GM23248 (cell line): ENCODE measurements at regions not wholly inside any gene's neighbourhood (a gene's known extent, or its start where the extent isn't known, plus 50 kb on each side); places are given as distances from the start of the nearest gene placed in this dataset.

Experiments
- EZH2 ChIP-seq: fragments of 200-600 bp; sonication (generic); IDR thresholded peaks from 2 replicates; pipeline ENCODE4 v1.6.1; 2018; ENCODE audit warnings: antibody characterized with exemption, mild to moderate bottlenecking; ENCODE audit not compliant: insufficient read depth, poor library complexity, severe bottlenecking
- EZH2phosphoT487 ChIP-seq: fragments of 200-600 bp; sonication (generic); IDR thresholded peaks from 2 replicates; pipeline ENCODE4 v1.6.1; 2018; ENCODE audit warnings: antibody characterized with exemption, moderate library complexity, mild to moderate bottlenecking, low read depth; ENCODE audit not compliant: insufficient read depth

GRCh38 chr5:61823065-61823464, 482.9 kb upstream of the KIF2A start:
- TF ChIP-seq EZH2 (no peak), EZH2phosphoT487 (no peak)
